SU-DHL-6 (cell line): ENCODE measurements at regions not wholly inside any gene's neighbourhood (a gene's known extent, or its start where the extent isn't known, plus 50 kb on each side); places are given as distances from the start of the nearest gene placed in this dataset.

Source experiments
- H2AFZ ChIP-seq: fragments of 200-600 bp; sonication (generic); 2 replicates; pipeline ENCODE4 v1.6.1; 2014; ENCODE audit warnings: low read depth, mild to moderate bottlenecking, moderate library complexity, mixed read lengths, antibody characterized with exemption, low read length; ENCODE audit not compliant: severe bottlenecking
- H3F3A ChIP-seq: fragments of 200-600 bp; shearing (Covaris generic); 2 replicates; pipeline ENCODE4 v1.6.0; 2016; ENCODE audit warnings: antibody characterized with exemption, mild to moderate bottlenecking; ENCODE audit not compliant: insufficient read depth
- H3K27ac ChIP-seq: fragments of 200-600 bp; sonication (generic); 2 replicates; pipeline ENCODE4 v1.5.1; 2016; ENCODE audit warnings: low read depth, mild to moderate bottlenecking, low read length, moderate library complexity, mixed read lengths
- H3K27me3 ChIP-seq: fragments of 200-600 bp; sonication (generic), shearing (Covaris generic); 2 replicates; pipeline ENCODE4 v1.6.0; 2014; ENCODE audit warnings: mild to moderate bottlenecking, low read length
- H3K36me3 ChIP-seq: fragments of 200-600 bp; sonication (generic); 2 replicates; pipeline ENCODE4 v1.6.1; 2014; ENCODE audit warnings: mild to moderate bottlenecking, low read length, mixed read lengths
- H3K4me2 ChIP-seq: fragments of 300-600, 200-600 bp; shearing (Covaris generic), sonication (generic); 2 replicates; pipeline ENCODE4 v1.6.0; 2014; ENCODE audit warnings: low read length, low read depth, mild to moderate bottlenecking; ENCODE audit not compliant: poor library complexity, severe bottlenecking
- H3K4me3 ChIP-seq: fragments of 200-600 bp; sonication (generic); 2 replicates; pipeline ENCODE4 v1.5.1; 2014; ENCODE audit warnings: antibody characterized with exemption, low read length, mild to moderate bottlenecking, mixed read lengths; ENCODE audit not compliant: insufficient read depth, poor library complexity, severe bottlenecking
- H3K79me2 ChIP-seq: fragments of 200-600 bp; sonication (generic); 2 replicates; pipeline ENCODE4 v1.6.1; 2014; ENCODE audit warnings: mild to moderate bottlenecking, low read length, moderate library complexity; ENCODE audit not compliant: insufficient read depth
- H3K9ac ChIP-seq: fragments of 200-600 bp; sonication (generic); 2 replicates; pipeline ENCODE4 v1.7.0; 2014; ENCODE audit warnings: mild to moderate bottlenecking, low read length
- H3K9me2 ChIP-seq: fragments of 200-600 bp; sonication (generic); replicated peaks from 2 replicates; pipeline ENCODE4 v1.6.1; 2014; ENCODE audit warnings: low read length; ENCODE audit not compliant: insufficient read depth
- H3K9me3 ChIP-seq: fragments of 200-600 bp; sonication (generic); 2 replicates; pipeline ENCODE4 v1.6.1; 2014; ENCODE audit warnings: low read length, mixed read lengths; ENCODE audit not compliant: insufficient read depth
- H4K20me1 ChIP-seq: fragments of 200-600 bp; sonication (generic); 2 replicates; pipeline ENCODE4 v1.6.1; 2014; ENCODE audit warnings: low read depth, mild to moderate bottlenecking, antibody characterized with exemption, low read length, moderate library complexity, mixed read lengths
- CTCF ChIP-seq: fragments of 200-600 bp; sonication (generic); IDR thresholded peaks from one replicate; pipeline ENCODE4 v1.5.1; 2017; ENCODE audit warnings: antibody characterized with exemption, mild to moderate bottlenecking, low read length, moderate library complexity; ENCODE audit not compliant: insufficient read depth, poor library complexity, severe bottlenecking
- EZH2phosphoT487 ChIP-seq: fragments of 200-600 bp; sonication (generic), shearing (Covaris generic); conservative IDR thresholded peaks from 2 replicates; pipeline ENCODE4 v1.6.1; 2018; ENCODE audit warnings: mild to moderate bottlenecking, antibody characterized with exemption, low read length, moderate library complexity, mixed read lengths

DNA sequence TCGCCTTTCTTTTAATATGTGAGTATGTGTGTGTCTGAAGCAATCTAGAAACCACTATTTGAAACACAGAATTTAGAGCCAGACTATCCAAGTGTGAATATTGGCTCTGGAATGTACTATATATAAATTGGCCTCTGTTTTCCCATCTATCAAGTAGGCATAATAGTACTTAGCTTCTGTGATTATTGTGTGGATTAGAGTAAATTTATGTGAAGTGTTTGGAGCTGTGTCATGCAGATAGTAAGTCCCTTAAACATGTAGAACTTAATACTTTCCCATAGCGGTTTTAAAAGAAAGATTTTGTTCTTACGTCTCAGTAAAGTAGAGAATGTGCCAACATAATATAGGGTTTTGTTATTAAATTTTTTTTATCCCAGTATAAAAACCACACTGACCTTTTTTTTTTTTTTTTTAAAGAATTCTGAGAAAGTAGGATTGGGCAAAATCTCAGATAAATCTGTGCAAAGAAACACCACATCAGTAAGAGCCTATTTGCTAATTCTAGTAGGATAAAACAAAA is 432.3 kb downstream of the RFC3 start:
- H3K9me2 ChIP-seq = no peaks in the 10 kb centered on the region
- H3K36me3 ChIP-seq = no peaks in the 10 kb centered on the region
- TF ChIP-seq CTCF = no peak
- no peak for TF ChIP-seq EZH2phosphoT487
- H3K27ac ChIP-seq = no peak overlapping the region
- no peaks in the 10 kb centered on the region for H3K79me2 ChIP-seq
- no peaks in the 10 kb centered on the region for H3K9me3 ChIP-seq
- H3K4me2 ChIP-seq = no peak overlapping the region
- no peaks in the 10 kb centered on the region for H3F3A ChIP-seq
- no peak overlapping the region for H3K9ac ChIP-seq
- H3K27me3 ChIP-seq = no peaks in the 10 kb centered on the region
- no peak overlapping the region for H3K4me3 ChIP-seq
- no peaks in the 10 kb centered on the region; the same call in 1 of the 2 replicates for H4K20me1 ChIP-seq
- H2AFZ ChIP-seq = no peak overlapping the region

GRCh38 chr13:34254366-34254765 is 436.4 kb downstream of the RFC3 start:
- Histone ChIP-seq H3K9me3 (no peaks in the 10 kb centered on the region), H3K27me3 (no peaks in the 10 kb centered on the region), H2AFZ (no peak overlapping the region), H3K4me2 (no peak overlapping the region), H3K36me3 (no peaks in the 10 kb centered on the region), H3K27ac (no peak overlapping the region), H3F3A (no peaks in the 10 kb centered on the region), H3K9me2 (no peaks in the 10 kb centered on the region), H3K79me2 (no peaks in the 10 kb centered on the region), H3K4me3 (no peak overlapping the region), H3K9ac (no peak overlapping the region), H4K20me1 (no peaks in the 10 kb centered on the region; the same call in 1 of the 2 replicates)
- TF ChIP-seq EZH2phosphoT487 (no peak), CTCF (no peak)

DNA sequence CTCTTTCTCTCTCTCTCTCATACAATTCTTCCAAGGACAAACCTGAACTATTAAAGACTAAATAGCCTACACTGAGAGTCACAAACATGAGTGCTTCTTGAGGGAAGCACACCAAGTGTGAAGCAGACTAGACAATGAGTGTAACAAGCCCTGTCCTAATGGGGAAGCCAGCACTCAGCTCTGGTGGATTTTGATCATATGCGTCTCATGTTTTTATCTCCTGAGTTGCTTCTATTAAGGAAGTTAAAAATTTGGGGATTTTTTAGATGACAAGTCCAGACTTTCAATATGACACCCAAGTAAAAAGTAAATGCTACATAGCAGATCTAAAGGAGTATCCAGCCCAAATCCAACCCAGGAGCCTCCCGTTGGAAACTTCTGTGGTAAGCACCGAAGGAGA is 437.8 kb downstream of the RFC3 start:
- TF ChIP-seq EZH2phosphoT487 = no peak
- TF ChIP-seq CTCF = no peak
- Histone ChIP-seq H2AFZ (no peak overlapping the region), H3K36me3 (no peaks in the 10 kb centered on the region), H3K27me3 (no peaks in the 10 kb centered on the region), H4K20me1 (no peaks in the 10 kb centered on the region), H3K9me2 (no peaks in the 10 kb centered on the region), H3K4me3 (no peak overlapping the region), H3K79me2 (no peaks in the 10 kb centered on the region), H3K4me2 (no peak overlapping the region), H3K9ac (no peak overlapping the region), H3F3A (no peaks in the 10 kb centered on the region), H3K9me3 (no peaks in the 10 kb centered on the region), H3K27ac (no peak overlapping the region)
